ENCODE measurements at regions not wholly inside any gene's neighbourhood (a gene's known extent, or its start where the extent isn't known, plus 50 kb on each side); places are given as distances from the start of the nearest gene placed in this dataset.

DNA sequence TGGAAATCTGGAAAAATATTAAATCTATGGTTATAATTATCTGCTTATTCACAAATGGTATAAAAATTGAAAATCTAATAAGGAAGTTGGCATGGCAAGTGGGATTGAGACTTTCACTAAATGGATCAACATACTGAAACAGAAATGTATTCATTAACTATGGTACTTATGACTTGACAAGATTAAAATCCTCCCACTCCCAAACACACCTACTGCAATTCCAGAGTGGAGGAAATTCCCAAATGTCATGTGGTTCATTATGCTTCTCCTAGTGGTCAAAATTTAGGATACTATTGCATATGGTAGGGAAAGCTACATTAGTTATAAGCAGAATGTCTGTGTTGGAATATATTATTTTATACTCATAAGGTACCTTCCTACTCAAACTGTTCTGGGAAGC, 265.3 kb upstream of the PRICKLE1 start:
- Mint-ChIP-seq H3K9me3 (no peaks in the 10 kb centered on the region), H3K4me3 (no peak overlapping the region), H3K4me1 (no peaks in the 10 kb centered on the region), H3K27ac (no peak overlapping the region), H3K27me3 (no peaks in the 10 kb centered on the region), H3K36me3 (no peaks in the 10 kb centered on the region)
- ATAC-seq (ENCODE audit: low read depth) (no peak), DNase-seq (no peak)
- POLR2A ChIA-PET = no interaction called here

DNA sequence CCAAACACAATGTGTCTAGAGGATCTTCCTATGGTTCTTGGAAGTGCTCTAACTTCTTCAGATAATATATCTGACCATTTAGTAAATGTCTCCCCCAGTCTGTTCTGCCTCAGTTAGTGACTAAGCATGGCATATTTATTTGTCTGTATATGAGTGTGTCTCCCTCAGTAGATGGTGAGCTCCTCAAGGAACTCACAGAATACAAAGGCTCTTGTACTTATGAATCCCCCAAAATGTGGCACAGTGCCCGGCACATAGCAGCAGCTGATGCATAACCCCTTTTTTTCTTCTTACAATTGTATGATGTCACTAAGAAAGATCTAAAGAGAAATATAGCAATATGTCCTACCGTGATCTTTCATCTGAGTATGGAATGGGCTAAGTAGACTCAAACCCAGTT, 264.7 kb upstream of the PRICKLE1 start:
- POLR2A ChIA-PET = no interaction called here
- H3K36me3 Mint-ChIP-seq = no peaks in the 10 kb centered on the region
- no peak for ATAC-seq (ENCODE audit: low read depth)
- H3K27me3 Mint-ChIP-seq = no peaks in the 10 kb centered on the region
- DNase-seq = no peak
- no peak overlapping the region for H3K27ac Mint-ChIP-seq
- no peaks in the 10 kb centered on the region for H3K4me1 Mint-ChIP-seq
- H3K4me3 Mint-ChIP-seq = no peak overlapping the region
- H3K9me3 Mint-ChIP-seq = no peaks in the 10 kb centered on the region

DNA sequence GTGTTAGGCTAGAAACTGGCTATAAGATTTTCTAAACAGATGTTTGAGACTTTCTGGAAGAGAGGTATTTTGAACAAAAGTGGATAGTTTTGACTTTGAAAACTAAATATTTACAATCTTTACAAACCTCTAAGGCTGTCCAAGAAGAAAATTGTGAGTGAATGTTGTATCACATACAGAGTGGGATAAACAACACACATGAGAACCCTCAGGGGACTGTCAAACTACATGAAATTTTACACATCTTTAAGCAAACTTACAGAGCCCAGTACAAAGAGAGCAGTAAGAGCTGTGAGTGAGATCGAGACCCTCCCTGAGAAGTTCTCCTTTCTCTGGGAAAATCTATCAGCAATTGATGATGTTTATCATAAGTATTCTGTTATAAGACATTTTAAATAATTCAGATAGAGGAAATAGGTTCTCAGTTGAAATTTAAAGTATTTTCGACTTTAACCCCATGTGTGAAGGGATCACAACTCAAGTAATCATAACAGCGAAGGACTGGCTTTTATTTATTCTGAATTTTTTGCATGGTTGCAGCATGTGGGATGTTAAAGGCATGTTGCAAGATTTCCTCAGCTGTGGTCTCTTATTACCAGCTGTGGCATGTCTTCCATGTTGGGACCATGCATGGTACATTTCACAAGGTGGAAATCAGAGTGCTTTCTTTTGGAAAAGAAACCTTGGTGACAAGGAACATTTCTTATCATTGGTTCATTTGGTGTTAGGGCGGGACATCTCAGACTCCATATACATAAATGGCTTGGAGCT, 264.0 kb upstream of the PRICKLE1 start:
- Mint-ChIP-seq H3K27ac (no peak overlapping the region), H3K36me3 (no peaks in the 10 kb centered on the region), H3K9me3 (no peaks in the 10 kb centered on the region), H3K27me3 (no peaks in the 10 kb centered on the region), H3K4me3 (no peak overlapping the region), H3K4me1 (no peaks in the 10 kb centered on the region)
- ATAC-seq (ENCODE audit: low read depth) (no peak), DNase-seq (no peak)
- POLR2A ChIA-PET = no interaction called here

DNA sequence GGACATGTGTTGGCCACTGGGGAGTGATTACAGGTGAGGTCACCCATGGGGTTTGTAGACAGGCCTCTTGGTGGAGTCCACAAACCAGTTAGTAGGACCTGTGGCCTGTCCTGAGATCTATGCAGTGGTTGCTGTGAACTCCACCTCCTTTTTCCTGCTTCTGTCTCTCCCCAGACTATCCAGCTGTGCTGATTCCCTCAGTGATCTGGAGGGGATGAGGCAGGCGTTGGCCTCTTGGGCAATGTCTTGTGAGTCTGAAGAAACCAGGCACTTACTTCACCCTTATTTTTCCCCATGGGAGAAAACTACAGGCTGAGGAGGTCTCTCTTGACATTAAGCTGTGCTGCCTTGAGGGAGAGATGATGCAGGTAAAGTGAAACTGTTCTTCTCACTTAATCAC, 257.2 kb upstream of the PRICKLE1 start:
- Mint-ChIP-seq H3K4me1 (no peaks in the 10 kb centered on the region), H3K27ac (no peak overlapping the region), H3K27me3 (no peaks in the 10 kb centered on the region), H3K36me3 (no peaks in the 10 kb centered on the region), H3K4me3 (no peak overlapping the region), H3K9me3 (no peaks in the 10 kb centered on the region)
- ATAC-seq (ENCODE audit: low read depth) (no peak), DNase-seq (no peak)
- POLR2A ChIA-PET = no interaction called here

DNA sequence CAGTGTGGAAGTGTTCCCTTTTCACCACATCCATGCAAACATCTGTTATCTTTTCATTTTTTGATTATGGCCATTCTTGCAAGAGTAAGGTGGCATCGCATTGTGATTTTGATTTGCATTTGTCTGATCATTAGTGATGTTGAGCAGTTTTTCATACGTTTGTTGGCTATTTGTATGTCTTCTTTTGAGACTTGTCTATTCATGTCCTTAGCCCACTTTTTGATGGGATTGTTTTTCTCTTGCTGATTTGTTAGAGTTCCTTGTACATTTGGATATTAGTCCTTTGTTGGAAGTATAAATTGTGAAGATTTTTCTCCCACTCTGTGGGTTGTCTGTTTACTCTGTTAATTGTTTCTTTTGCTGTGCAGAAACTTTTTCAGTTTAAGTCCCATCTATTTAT, 244.5 kb upstream of the PRICKLE1 start:
- no peak for DNase-seq
- H3K4me3 Mint-ChIP-seq = no peak overlapping the region
- POLR2A ChIA-PET = no interaction called here
- no peak overlapping the region for H3K27ac Mint-ChIP-seq
- H3K9me3 Mint-ChIP-seq = peaks cover 4% of the 10 kb centered on the region
- H3K4me1 Mint-ChIP-seq = no peaks in the 10 kb centered on the region
- H3K36me3 Mint-ChIP-seq = no peaks in the 10 kb centered on the region
- no peaks in the 10 kb centered on the region for H3K27me3 Mint-ChIP-seq
- ATAC-seq (ENCODE audit: low read depth) = no peak

DNA sequence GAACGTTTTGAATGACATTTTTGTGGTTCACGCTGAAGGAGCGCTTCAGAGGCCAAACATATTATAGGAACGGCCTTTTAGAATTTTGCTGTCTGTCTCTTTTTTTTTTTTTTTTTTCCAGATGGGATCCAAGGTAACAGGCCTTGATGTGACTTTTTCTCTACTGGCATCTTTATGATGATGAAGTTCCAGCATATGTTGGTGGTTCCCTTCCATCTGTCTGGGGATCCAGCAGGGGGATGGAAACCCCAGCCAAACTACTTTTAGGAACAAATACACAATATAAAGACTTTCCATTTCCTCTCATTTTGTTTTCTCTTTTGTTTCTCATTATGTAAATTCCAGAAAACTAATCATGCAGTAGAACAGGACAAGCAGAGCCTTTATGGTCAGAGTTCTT, 239.3 kb upstream of the PRICKLE1 start:
- POLR2A ChIA-PET = no interaction called here

DNA sequence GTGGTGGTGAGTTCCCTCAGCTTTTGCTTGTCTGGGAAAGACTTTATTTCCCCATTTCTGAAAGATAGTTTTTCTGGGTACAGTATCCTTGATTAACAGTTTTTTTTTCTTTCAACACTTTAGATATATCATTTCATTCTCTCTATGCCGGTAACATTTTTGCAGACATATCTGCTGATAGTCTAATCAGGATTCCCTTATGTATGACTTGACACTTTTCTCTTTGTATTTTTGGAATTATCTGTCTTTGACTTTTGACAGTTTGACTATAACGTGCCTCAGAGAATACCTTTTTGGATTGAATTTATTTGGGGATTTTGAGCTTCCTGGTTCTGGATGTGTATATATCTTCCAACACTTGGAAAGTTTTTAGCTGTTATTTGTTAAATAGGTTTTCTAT, 234.8 kb upstream of the PRICKLE1 start:
- Mint-ChIP-seq H3K36me3 (no peaks in the 10 kb centered on the region), H3K4me1 (no peaks in the 10 kb centered on the region), H3K27me3 (no peaks in the 10 kb centered on the region), H3K9me3 (peaks cover 3% of the 10 kb centered on the region), H3K27ac (no peak overlapping the region), H3K4me3 (no peak overlapping the region)
- DNase-seq (no peak), ATAC-seq (ENCODE audit: low read depth) (no peak)
- POLR2A ChIA-PET = no interaction called here

More for the DNA sequence above, 239.3 kb upstream of the PRICKLE1 start:
- Mint-ChIP-seq H3K4me3 (no peak overlapping the region), H3K4me1 (no peaks in the 10 kb centered on the region), H3K9me3 (no peaks in the 10 kb centered on the region), H3K27ac (no peak overlapping the region), H3K27me3 (no peaks in the 10 kb centered on the region), H3K36me3 (no peaks in the 10 kb centered on the region)
- DNase-seq = no peak
- no peak for ATAC-seq (ENCODE audit: low read depth)

DNA sequence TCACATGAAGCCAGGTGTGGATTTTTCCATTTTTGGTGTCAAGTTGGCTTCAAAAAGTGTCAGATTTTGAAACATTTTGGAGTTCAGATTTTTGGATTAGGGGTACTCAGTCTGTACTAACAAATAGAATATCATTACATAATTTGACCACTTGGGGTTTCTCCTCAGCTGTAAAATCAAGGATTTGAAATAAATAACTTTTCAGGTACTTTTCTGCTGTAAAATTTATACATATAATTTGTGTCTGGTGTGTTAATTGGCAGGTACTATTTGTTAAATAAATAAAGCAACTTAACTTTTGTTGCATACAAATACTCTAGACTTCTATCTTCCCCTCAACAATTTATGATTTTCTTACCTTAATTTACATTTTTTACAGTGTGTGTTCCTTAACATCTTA, 234.1 kb upstream of the PRICKLE1 start:
- Mint-ChIP-seq H3K36me3 (no peaks in the 10 kb centered on the region), H3K4me1 (no peaks in the 10 kb centered on the region), H3K4me3 (no peak overlapping the region), H3K27ac (no peak overlapping the region), H3K9me3 (peaks cover 3% of the 10 kb centered on the region), H3K27me3 (no peaks in the 10 kb centered on the region)
- ATAC-seq (ENCODE audit: low read depth) (no peak), DNase-seq (no peak)
- POLR2A ChIA-PET = no interaction called here

DNA sequence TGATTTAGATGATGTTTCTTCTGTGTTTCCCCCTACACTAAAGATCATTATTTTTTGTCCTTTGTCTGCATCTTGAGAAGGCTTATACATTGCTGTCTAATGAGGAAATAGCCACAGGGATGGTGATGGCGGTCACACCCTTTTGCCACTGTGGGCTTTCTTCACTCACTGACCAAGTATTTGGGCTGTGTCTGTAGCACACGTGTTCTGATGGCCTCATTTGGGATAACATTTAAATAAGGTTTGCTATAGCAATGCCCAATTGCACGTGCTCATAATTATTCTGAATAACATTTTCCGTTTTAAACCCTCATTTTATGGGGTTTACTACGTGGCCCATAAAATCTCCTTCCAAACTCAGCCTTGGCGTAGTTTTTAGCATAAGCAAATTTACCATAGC, 230.3 kb upstream of the PRICKLE1 start:
- no peak for ATAC-seq (ENCODE audit: low read depth)
- DNase-seq = no peak
- H3K4me3 Mint-ChIP-seq = no peak overlapping the region
- no peaks in the 10 kb centered on the region for H3K27me3 Mint-ChIP-seq
- no peak overlapping the region for H3K27ac Mint-ChIP-seq
- H3K36me3 Mint-ChIP-seq = no peaks in the 10 kb centered on the region
- H3K9me3 Mint-ChIP-seq = peaks cover 3% of the 10 kb centered on the region
- no peaks in the 10 kb centered on the region for H3K4me1 Mint-ChIP-seq
- POLR2A ChIA-PET = no interaction called here

DNA sequence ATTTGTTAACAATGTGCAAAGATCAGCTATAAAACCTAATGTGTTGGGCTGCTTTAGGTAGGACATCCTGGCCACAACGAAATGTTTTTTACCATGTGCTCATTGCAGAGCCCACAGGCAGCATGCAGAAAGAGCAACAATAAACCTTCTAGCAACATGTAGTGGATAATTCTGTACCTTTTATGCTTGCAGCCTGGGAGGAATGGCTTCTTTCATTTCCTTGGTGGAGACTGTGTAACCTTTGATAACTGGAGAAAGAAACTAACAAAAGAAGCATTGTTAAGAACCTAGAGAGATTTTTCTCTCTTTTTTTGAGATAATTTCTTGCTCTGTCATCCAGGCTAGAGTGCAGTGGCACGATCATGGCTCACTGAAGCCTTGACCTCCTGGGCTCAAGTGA, 225.5 kb upstream of the PRICKLE1 start:
- H3K27me3 Mint-ChIP-seq = no peaks in the 10 kb centered on the region
- peaks cover 1% of the 10 kb centered on the region for H3K9me3 Mint-ChIP-seq
- no peaks in the 10 kb centered on the region for H3K4me1 Mint-ChIP-seq
- POLR2A ChIA-PET = no interaction called here
- no peak for DNase-seq
- no peak for ATAC-seq (ENCODE audit: low read depth)
- H3K27ac Mint-ChIP-seq = no peak overlapping the region
- H3K4me3 Mint-ChIP-seq = no peak overlapping the region
- H3K36me3 Mint-ChIP-seq = no peaks in the 10 kb centered on the region

DNA sequence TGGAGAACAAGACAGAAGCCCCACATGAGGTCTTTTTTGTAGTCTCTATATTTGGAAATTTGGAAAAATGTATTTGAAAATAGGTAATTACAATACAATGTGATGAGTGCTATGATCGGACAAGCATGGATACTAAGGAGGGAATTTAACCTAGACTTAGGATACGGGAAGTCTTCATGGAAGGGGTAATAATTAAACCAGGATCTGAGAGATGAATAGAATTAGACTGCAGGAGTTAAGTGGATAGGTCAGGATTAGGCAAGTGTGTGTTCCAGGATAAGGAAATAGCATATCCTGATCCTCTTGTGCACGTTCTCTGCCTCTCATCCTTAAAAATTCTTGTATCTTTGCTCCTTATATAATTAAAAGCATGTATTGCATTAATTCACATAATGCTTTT, 223.3 kb upstream of the PRICKLE1 start:
- Mint-ChIP-seq H3K36me3 (no peaks in the 10 kb centered on the region), H3K4me3 (no peak overlapping the region), H3K9me3 (no peaks in the 10 kb centered on the region), H3K4me1 (no peaks in the 10 kb centered on the region), H3K27ac (no peak overlapping the region), H3K27me3 (no peaks in the 10 kb centered on the region)
- POLR2A ChIA-PET = no interaction called here
- ATAC-seq (ENCODE audit: low read depth) (no peak), DNase-seq (no peak)

DNA sequence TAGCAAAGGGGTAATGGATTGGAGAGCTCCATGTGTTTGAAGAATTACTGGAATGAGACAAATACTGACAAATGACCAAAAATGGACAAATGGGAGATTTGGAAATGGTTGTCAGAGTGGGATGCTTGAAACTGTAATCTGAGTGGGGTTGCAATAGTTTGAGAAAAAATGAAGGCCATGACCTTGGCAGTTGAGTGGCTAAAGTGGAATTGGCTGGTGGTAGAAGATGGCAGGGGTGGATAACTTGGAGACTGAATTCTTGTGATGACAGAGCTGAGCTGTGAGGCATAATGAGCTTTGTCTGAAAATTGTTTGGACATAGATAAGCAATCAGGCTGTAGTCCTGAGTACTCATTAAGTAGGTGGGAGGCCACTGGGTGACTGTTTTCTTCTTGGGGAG, 222.5 kb upstream of the PRICKLE1 start:
- no peaks in the 10 kb centered on the region for H3K4me1 Mint-ChIP-seq

DNA sequence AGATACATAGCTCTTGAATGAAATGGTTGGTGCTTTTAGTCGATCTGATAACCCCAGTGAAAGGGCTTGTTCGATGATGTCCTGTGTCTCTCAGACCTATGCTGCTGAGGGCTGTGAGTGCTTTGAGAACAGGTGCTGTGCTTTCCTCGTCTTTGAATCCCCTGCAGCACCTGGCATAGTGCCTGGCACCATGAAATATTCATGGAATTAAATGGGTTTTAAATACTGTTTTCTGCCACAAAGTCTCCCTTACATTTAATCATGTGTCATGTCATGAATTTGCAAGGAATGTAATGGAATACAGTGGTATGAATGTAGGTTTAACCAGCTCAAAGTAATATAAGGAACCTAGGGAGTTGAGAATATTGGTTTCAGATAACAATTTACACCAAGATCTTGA, 220.5 kb upstream of the PRICKLE1 start:
- Mint-ChIP-seq H3K27me3 (no peaks in the 10 kb centered on the region), H3K27ac (no peak overlapping the region), H3K4me3 (no peak overlapping the region), H3K4me1 (no peaks in the 10 kb centered on the region), H3K9me3 (no peaks in the 10 kb centered on the region), H3K36me3 (no peaks in the 10 kb centered on the region)
- ATAC-seq (ENCODE audit: low read depth) = no peak
- DNase-seq = no peak
- POLR2A ChIA-PET = no interaction called here

More for the DNA sequence above, 222.5 kb upstream of the PRICKLE1 start:
- ATAC-seq (ENCODE audit: low read depth) = no peak
- DNase-seq = no peak
- Mint-ChIP-seq H3K27me3 (no peaks in the 10 kb centered on the region), H3K27ac (no peak overlapping the region), H3K36me3 (no peaks in the 10 kb centered on the region), H3K4me3 (no peak overlapping the region), H3K9me3 (no peaks in the 10 kb centered on the region)
- POLR2A ChIA-PET = no interaction called here

DNA sequence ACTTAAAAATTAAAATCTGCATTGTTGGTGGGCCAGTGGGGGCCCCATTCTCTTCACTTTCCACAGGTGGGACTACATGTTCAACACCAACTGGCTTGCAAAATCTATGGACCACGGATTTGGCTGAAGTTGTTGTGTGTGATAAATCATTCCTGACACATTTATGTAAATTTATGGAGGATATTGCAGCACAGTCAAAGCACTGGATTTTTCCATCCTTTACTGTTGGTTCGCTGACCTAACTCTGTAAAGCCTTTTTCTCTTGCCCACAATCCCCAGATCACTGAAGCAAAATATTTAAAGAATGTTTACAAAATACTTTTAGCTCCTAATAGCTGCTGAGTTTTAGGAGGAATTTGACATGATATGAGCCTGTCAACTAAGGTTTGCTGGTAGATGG, 219.7 kb upstream of the PRICKLE1 start:
- POLR2A ChIA-PET = no interaction called here
- ATAC-seq (ENCODE audit: low read depth) (no peak), DNase-seq (no peak)
- no peak overlapping the region for H3K4me3 Mint-ChIP-seq
- H3K9me3 Mint-ChIP-seq = no peaks in the 10 kb centered on the region
- H3K27ac Mint-ChIP-seq = no peak overlapping the region
- H3K36me3 Mint-ChIP-seq = no peaks in the 10 kb centered on the region
- H3K4me1 Mint-ChIP-seq = no peaks in the 10 kb centered on the region
- no peaks in the 10 kb centered on the region for H3K27me3 Mint-ChIP-seq

DNA sequence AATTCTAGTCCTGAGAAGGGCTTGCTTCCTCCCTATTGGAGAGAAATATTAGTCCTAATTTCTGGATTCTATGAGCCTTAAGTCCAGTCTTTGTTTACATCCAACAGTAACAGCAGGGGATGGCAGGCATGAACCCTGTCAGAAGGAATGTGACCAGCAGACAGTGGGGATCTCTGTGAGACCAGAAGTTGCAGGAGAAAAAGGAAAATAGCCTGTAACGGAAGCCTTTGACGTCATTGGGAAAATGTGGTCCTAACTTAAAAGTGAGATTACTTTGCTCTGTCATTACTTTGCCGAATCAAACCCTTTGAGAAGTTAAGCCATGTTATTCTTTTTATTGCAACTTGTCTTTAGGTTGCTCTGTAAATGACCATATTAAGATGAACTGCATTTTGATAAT, 218.2 kb upstream of the PRICKLE1 start:
- H3K36me3 Mint-ChIP-seq = no peaks in the 10 kb centered on the region
- H3K9me3 Mint-ChIP-seq = no peaks in the 10 kb centered on the region
- no peaks in the 10 kb centered on the region for H3K4me1 Mint-ChIP-seq
- no peak for ATAC-seq (ENCODE audit: low read depth)
- no peak for DNase-seq
- H3K27ac Mint-ChIP-seq = no peak overlapping the region
- no peak overlapping the region for H3K4me3 Mint-ChIP-seq
- no peaks in the 10 kb centered on the region for H3K27me3 Mint-ChIP-seq
- POLR2A ChIA-PET = no interaction called here
